ENCODE measurements at regions not wholly inside any gene's neighbourhood (a gene's known extent, or its start where the extent isn't known, plus 50 kb on each side); places are given as distances from the start of the nearest gene placed in this dataset.

DNA sequence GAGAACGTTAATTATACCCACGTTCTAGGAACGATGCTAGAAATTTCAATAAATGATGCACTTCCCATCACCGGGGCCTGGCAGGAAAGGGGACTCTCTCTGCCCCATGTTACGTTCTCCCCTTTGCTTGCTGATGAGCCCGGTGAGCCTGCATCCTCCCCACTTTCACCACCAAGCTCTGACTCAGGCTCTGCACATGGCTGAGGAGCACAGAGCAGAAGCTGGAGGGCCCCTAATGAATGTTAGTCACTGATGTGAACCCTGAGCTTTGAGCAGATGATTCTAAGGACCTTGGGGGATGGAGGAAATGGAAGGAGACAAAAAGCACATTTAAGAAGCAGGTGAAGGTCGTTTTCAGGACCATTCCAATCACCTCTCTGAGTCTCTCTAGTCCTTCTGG is 468.2 kb upstream of the ARID1B start:
- no peaks in the 10 kb centered on the region for H3K4me1 ChIP-seq (replicated peaks)
- intact Hi-C loops (cut with DNase I), result no loop called here
- no peaks in the 10 kb centered on the region for H3K27me3 ChIP-seq (replicated peaks; ENCODE audit: insufficient read depth)
- H3K36me3 ChIP-seq, result no peaks in the 10 kb centered on the region
- H3K4me3 ChIP-seq, result no peak overlapping the region
- H3K9me3 ChIP-seq, result no peaks in the 10 kb centered on the region
- no peak overlapping the region for H3K27ac ChIP-seq
- no peak for DNase-seq (ENCODE audit: low spot score)
- 97% methylated on average over 7 of the region's 7 CpGs for WGBS
- TF ChIP-seq POLR2AphosphoS5 (IDR thresholded peaks at IDR 0.05) (no peak), POLR2A (IDR thresholded peaks at IDR 0.05) (no peak), CTCF (IDR thresholded peaks at IDR 0.05) (no peak)

DNA sequence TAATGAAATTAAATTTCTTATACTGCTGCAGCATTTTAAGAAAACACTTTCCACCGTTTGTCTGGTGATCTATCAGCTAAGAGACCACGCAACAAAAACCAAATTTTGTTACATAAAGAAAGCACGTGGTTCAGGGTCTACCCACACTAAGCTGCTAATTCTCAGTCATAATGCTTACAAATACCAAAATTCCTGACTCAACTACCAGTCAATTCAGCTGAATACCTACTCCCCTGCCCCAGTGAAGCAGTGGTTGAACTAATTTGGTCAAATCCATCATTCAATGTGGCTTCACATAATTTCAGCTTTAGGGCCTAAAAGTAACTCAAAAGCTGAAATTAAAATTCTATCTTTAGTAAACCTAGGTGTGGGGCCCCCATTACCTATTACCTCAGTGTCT is 468.6 kb upstream of the ARID1B start:
- H3K27me3 ChIP-seq (replicated peaks; ENCODE audit: insufficient read depth), result no peaks in the 10 kb centered on the region
- DNase-seq (ENCODE audit: low spot score), result no peak
- no peaks in the 10 kb centered on the region for H3K9me3 ChIP-seq
- WGBS, result 78% methylated on average over 3 of the region's 3 CpGs
- no peak for TF ChIP-seq CTCF (IDR thresholded peaks at IDR 0.05)
- TF ChIP-seq POLR2AphosphoS5 (IDR thresholded peaks at IDR 0.05), result no peak
- TF ChIP-seq POLR2A (IDR thresholded peaks at IDR 0.05), result no peak
- intact Hi-C loops (cut with DNase I), result no loop called here
- no peaks in the 10 kb centered on the region for H3K4me1 ChIP-seq (replicated peaks)
- H3K27ac ChIP-seq, result no peak overlapping the region
- no peak overlapping the region for H3K4me3 ChIP-seq
- H3K36me3 ChIP-seq, result no peaks in the 10 kb centered on the region

DNA sequence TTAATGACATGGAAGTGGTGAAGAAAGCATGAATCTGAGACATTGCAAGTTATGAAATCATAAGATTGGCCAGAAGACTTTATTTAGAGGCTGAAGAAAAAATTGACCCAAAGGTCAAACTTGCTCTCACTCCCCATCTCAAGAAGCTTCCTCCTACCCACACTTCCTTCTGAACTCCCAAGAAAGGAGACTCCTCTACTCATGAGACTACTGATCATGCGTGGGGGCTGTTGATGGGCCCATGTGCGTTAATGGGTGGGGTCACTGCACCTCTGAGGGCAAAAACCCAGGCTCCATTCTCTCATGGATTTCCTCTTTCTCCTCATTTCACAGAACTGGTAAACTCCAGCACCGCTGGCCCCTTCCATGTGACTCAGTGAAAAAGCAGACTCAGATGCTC is 470.6 kb upstream of the ARID1B start:
- Histone ChIP-seq H3K4me1 (replicated peaks) (no peaks in the 10 kb centered on the region), H3K27me3 (replicated peaks; ENCODE audit: insufficient read depth) (no peaks in the 10 kb centered on the region), H3K27ac (no peak overlapping the region), H3K4me3 (no peak overlapping the region), H3K36me3 (no peaks in the 10 kb centered on the region), H3K9me3 (no peaks in the 10 kb centered on the region)
- intact Hi-C loops (cut with DNase I), result no loop called here
- TF ChIP-seq POLR2A (IDR thresholded peaks at IDR 0.05) (no peak), POLR2AphosphoS5 (IDR thresholded peaks at IDR 0.05) (no peak), CTCF (IDR thresholded peaks at IDR 0.05) (no peak)
- 98% methylated on average over 3 of the region's 3 CpGs for WGBS
- no peak for DNase-seq (ENCODE audit: low spot score)

DNA sequence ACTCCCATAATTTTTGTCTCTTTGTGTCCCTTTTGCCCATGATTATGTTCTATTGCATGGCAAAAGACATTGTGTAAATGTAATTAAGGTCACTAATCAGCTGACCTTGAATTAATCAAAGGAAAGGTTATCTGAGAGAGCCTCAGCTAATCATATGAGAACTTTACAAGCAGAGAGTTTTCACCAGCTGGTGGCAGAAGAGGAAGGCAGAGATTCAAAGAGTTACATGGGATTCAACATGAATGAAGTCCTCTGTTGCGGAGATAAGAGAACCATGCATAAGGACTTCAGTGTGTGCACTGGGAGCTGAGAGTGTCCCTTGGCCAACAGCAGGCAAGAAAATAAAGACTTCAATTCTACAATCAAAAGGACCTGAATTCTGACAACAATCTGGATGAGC is 494.1 kb upstream of the ARID1B start:
- H3K36me3 ChIP-seq, result no peaks in the 10 kb centered on the region
- H3K9me3 ChIP-seq, result no peaks in the 10 kb centered on the region
- no peaks in the 10 kb centered on the region for H3K4me1 ChIP-seq (replicated peaks)
- no peak overlapping the region for H3K27ac ChIP-seq
- H3K27me3 ChIP-seq (replicated peaks; ENCODE audit: insufficient read depth), result no peaks in the 10 kb centered on the region
- WGBS, result 93% methylated on average over 1 of the region's 1 CpG
- DNase-seq (ENCODE audit: low spot score), result no peak
- no peak for TF ChIP-seq POLR2AphosphoS5 (IDR thresholded peaks at IDR 0.05)
- no peak for TF ChIP-seq CTCF (IDR thresholded peaks at IDR 0.05)
- no peak overlapping the region for H3K4me3 ChIP-seq
- intact Hi-C loops (cut with DNase I), result no loop called here

DNA sequence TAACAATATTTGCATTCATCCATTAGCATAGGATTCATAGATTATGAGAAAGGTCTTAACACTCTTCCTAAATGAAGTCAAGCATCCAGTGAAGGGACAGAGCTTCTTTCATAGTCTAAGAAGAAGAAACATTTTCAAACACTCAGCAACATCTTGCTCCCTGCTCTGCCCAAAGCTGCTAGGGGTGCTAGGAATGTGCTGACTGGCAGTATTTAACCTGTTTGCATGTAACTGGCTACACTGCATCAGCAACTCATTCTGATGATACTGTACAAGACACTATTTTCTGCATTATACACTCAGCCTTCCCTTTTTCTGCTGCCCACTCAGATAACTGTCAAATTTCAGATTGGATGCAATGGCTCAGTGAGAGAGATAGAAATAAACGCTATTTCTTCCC is 495.1 kb upstream of the ARID1B start:
- no peaks in the 10 kb centered on the region for H3K9me3 ChIP-seq
- TF ChIP-seq CTCF (IDR thresholded peaks at IDR 0.05), result no peak
- no peak for TF ChIP-seq POLR2AphosphoS5 (IDR thresholded peaks at IDR 0.05)
- TF ChIP-seq POLR2A (IDR thresholded peaks at IDR 0.05), result no peak
- DNase-seq (ENCODE audit: low spot score), result no peak
- no peaks in the 10 kb centered on the region for H3K36me3 ChIP-seq
- H3K27ac ChIP-seq, result no peak overlapping the region
- H3K4me3 ChIP-seq, result no peak overlapping the region
- H3K4me1 ChIP-seq (replicated peaks), result no peaks in the 10 kb centered on the region
- H3K27me3 ChIP-seq (replicated peaks; ENCODE audit: insufficient read depth), result no peaks in the 10 kb centered on the region
- 55% methylated on average over 1 of the region's 1 CpG for WGBS
- intact Hi-C loops (cut with DNase I), result no loop called here

Data from prostate gland (tissue), 2 donors.